DND-41 (cell line): ENCODE measurements at regions not wholly inside any gene's neighbourhood (a gene's known extent, or its start where the extent isn't known, plus 50 kb on each side); places are given as distances from the start of the nearest gene placed in this dataset.

ENCODE experiments used
- ATAC-seq: fragments of 200-7000 bp; cut with Tn5 transposase; 3 replicates; pipeline ENCODE4 v1.9.1; 2021; ENCODE audit warnings: low read depth; ENCODE audit not compliant: insufficient read depth
- DNase-seq: peaks from one replicate; pipeline ENCODE4 v3.0.0-alpha.2; 2020
- H2AFZ ChIP-seq: 2 replicates; pipeline ENCODE4 v1.6.0; 2012; ENCODE audit warnings: low read depth, low read length
- H3K27ac ChIP-seq: 2 replicates; pipeline ENCODE4 v1.5.1; 2012; ENCODE audit warnings: low read length, inconsistent platforms
- H3K27me3 ChIP-seq: fragments of 200-600 bp; sonication (generic); 2 replicates; pipeline ENCODE4 v1.6.0; 2012; ENCODE audit warnings: low read length, mild to moderate bottlenecking, inconsistent platforms; ENCODE audit not compliant: insufficient read depth, poor library complexity
- H3K36me3 ChIP-seq: 2 replicates; pipeline ENCODE4 v1.5.1; 2012; ENCODE audit warnings: low read length, inconsistent platforms; ENCODE audit not compliant: insufficient read depth
- H3K4me1 ChIP-seq: 2 replicates; pipeline ENCODE4 v1.5.1; 2012; ENCODE audit warnings: mild to moderate bottlenecking, low read length; ENCODE audit not compliant: insufficient read depth
- H3K4me2 ChIP-seq: 2 replicates; pipeline ENCODE4 v1.6.0; 2012; ENCODE audit warnings: mild to moderate bottlenecking, moderate library complexity, low read length, inconsistent platforms; ENCODE audit not compliant: insufficient read depth
- H3K4me3 ChIP-seq, 2 experiments: fragments of 200-600 bp in 1 of 2; shearing (Covaris generic) in 1 of 2; 2 replicates each; pipeline ENCODE4 v1.5.1; 2012 to 2016; ENCODE audit warnings: inconsistent platforms in 2 of 2, low read length in 2 of 2, mild to moderate bottlenecking in 2 of 2, low read depth in 1 of 2, moderate library complexity in 1 of 2
- H3K79me2 ChIP-seq: 2 replicates; pipeline ENCODE4 v1.6.0; 2012; ENCODE audit warnings: low read length, inconsistent platforms; ENCODE audit not compliant: insufficient read depth
- H3K9ac ChIP-seq: 2 replicates; pipeline ENCODE4 v1.6.0; 2012; ENCODE audit warnings: low read depth, mild to moderate bottlenecking, inconsistent platforms, low read length, moderate library complexity
- H3K9me3 ChIP-seq: 2 replicates; pipeline ENCODE4 v1.5.1; 2012; ENCODE audit warnings: low read length, moderate library complexity, mild to moderate bottlenecking, inconsistent platforms; ENCODE audit not compliant: insufficient read depth, severe bottlenecking
- H4K20me1 ChIP-seq: 2 replicates; pipeline ENCODE4 v1.6.0; 2012; ENCODE audit warnings: low read length; ENCODE audit not compliant: insufficient read depth
- CTCF ChIP-seq: IDR thresholded peaks from 2 replicates; pipeline ENCODE4 v1.5.1; 2012; ENCODE audit warnings: borderline replicate concordance, low read length, moderate library complexity, mild to moderate bottlenecking; ENCODE audit not compliant: poor library complexity, severe bottlenecking; ENCODE audit errors: extremely low read depth
- EZH2 ChIP-seq: IDR thresholded peaks from 3 replicates; pipeline ENCODE4 v1.6.1; 2012; ENCODE audit warnings: borderline replicate concordance, low read depth, mild to moderate bottlenecking, moderate library complexity, low read length, inconsistent platforms; ENCODE audit not compliant: severe bottlenecking

- TF ChIP-seq CTCF (no peak), EZH2 (no peak)
Observed at GRCh38 chr1:48076017-48076416, 78.8 kb upstream of the TRABD2B start.

GRCh38 chr1:48073798-48074530 lies 76.8 kb upstream of the TRABD2B start:
- no peaks in the 10 kb centered on the region for H3K4me1 ChIP-seq
- DNase-seq = no peak
- no peak overlapping the region for H3K27ac ChIP-seq
- no peak overlapping the region for H3K4me3 ChIP-seq
- H3K36me3 ChIP-seq = no peaks in the 10 kb centered on the region
- TF ChIP-seq EZH2 (no peak), CTCF (no peak)
- no peaks in the 10 kb centered on the region for H3K79me2 ChIP-seq
- no peaks in the 10 kb centered on the region for H3K9me3 ChIP-seq
- no peak overlapping the region for H2AFZ ChIP-seq
- H4K20me1 ChIP-seq = no peaks in the 10 kb centered on the region
- no peak for ATAC-seq
- H3K27me3 ChIP-seq = no peaks in the 10 kb centered on the region
- no peak overlapping the region for H3K9ac ChIP-seq
- no peak overlapping the region for H3K4me2 ChIP-seq

More at GRCh38 chr1:48076017-48076416, 78.8 kb upstream of the TRABD2B start:
- Histone ChIP-seq H2AFZ (no peak overlapping the region), H3K4me2 (no peak overlapping the region), H3K4me1 (no peaks in the 10 kb centered on the region), H3K79me2 (no peaks in the 10 kb centered on the region), H3K9ac (no peak overlapping the region), H3K36me3 (no peaks in the 10 kb centered on the region), H3K27me3 (peaks cover 2% of the 10 kb centered on the region), H3K27ac (no peak overlapping the region), H4K20me1 (no peaks in the 10 kb centered on the region), H3K4me3 (no peak overlapping the region), H3K9me3 (no peaks in the 10 kb centered on the region)
- DNase-seq = no peak
- no peak for ATAC-seq

- Histone ChIP-seq H4K20me1 (no peaks in the 10 kb centered on the region), H3K27ac (no peak overlapping the region), H3K27me3 (no peaks in the 10 kb centered on the region), H3K79me2 (no peaks in the 10 kb centered on the region), H3K36me3 (no peaks in the 10 kb centered on the region), H3K9me3 (no peaks in the 10 kb centered on the region), H3K4me1 (no peaks in the 10 kb centered on the region), H3K4me3 (no peak overlapping the region), H3K9ac (no peak overlapping the region), H2AFZ (no peak overlapping the region), H3K4me2 (no peak overlapping the region)
- no peak for DNase-seq
- no peak for TF ChIP-seq CTCF
- TF ChIP-seq EZH2 = no peak
- ATAC-seq = no peak
Observed at GRCh38 chr1:48071513-48071912, 74.3 kb upstream of the TRABD2B start.

- no peak overlapping the region for H3K27ac ChIP-seq
- no peak for TF ChIP-seq EZH2
- no peaks in the 10 kb centered on the region for H3K9me3 ChIP-seq
- ATAC-seq (no peak), DNase-seq (no peak)
- no peaks in the 10 kb centered on the region for H3K79me2 ChIP-seq
- no peak overlapping the region for H3K4me3 ChIP-seq
- no peaks in the 10 kb centered on the region for H3K4me1 ChIP-seq
- no peak overlapping the region for H3K9ac ChIP-seq
- H2AFZ ChIP-seq = no peak overlapping the region
- H4K20me1 ChIP-seq = no peaks in the 10 kb centered on the region
- no peak overlapping the region for H3K4me2 ChIP-seq
- H3K36me3 ChIP-seq = no peaks in the 10 kb centered on the region
- no peaks in the 10 kb centered on the region for H3K27me3 ChIP-seq
Observed at GRCh38 chr1:48070396-48070750, 73.2 kb upstream of the TRABD2B start.
